Keratinocyte (primary cell): ENCODE measurements at regions not wholly inside any gene's neighbourhood (a gene's known extent, or its start where the extent isn't known, plus 50 kb on each side); places are given as distances from the start of the nearest gene placed in this dataset.

ENCODE experiments used
- EZH2 ChIP-seq: IDR thresholded peaks from one replicate; pipeline ENCODE4 v1.6.1; 2012; ENCODE audit warnings: inconsistent platforms, mild to moderate bottlenecking, low read length, moderate library complexity
- TF ChIP-seq, protein P1 (sequence below), 3 experiments: IDR thresholded peaks in 1 of 3; conservative IDR thresholded peaks in 1 of 3; optimal IDR thresholded peaks in 1 of 3; 2 replicates in 2 of 3; 3 replicates in 1 of 3; pipeline versions ENCODE3 to v1.5.1; 2011; ENCODE audit warnings: low read length in 3 of 3, mild to moderate bottlenecking in 3 of 3, moderate library complexity in 2 of 3, control low read depth in 1 of 3, inconsistent platforms in 1 of 3; ENCODE audit not compliant: insufficient read depth in 2 of 3; ENCODE audit errors: extremely low read depth in 1 of 3

DNA sequence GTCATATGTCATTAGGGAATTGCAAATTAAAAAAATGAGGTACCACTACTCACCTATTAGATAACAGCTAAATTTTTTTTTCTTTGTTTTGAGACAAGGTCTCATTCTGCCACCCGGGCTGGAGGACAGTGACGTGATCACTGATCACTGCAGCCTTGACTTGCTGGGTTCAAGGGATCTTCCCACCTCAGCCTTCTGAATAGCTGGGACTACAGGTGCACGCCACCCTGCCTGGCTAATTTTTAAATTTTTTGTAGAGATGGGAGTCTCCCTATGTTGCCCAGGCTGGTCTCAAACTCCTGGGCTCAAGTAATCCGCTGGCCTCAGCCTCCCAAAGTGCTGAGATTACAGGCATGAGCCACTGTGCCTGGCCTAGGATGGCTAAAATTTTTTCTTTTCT is 57.1 kb upstream of the NCOA3 start:
- TF ChIP-seq, protein P1, sequence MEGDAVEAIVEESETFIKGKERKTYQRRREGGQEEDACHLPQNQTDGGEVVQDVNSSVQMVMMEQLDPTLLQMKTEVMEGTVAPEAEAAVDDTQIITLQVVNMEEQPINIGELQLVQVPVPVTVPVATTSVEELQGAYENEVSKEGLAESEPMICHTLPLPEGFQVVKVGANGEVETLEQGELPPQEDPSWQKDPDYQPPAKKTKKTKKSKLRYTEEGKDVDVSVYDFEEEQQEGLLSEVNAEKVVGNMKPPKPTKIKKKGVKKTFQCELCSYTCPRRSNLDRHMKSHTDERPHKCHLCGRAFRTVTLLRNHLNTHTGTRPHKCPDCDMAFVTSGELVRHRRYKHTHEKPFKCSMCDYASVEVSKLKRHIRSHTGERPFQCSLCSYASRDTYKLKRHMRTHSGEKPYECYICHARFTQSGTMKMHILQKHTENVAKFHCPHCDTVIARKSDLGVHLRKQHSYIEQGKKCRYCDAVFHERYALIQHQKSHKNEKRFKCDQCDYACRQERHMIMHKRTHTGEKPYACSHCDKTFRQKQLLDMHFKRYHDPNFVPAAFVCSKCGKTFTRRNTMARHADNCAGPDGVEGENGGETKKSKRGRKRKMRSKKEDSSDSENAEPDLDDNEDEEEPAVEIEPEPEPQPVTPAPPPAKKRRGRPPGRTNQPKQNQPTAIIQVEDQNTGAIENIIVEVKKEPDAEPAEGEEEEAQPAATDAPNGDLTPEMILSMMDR (optimal IDR thresholded peaks at IDR 0.05 in 1 of 3, IDR thresholded peaks at IDR 0.05 in 1 of 3, conservative IDR thresholded peaks at IDR 0.05 in 1 of 3; ENCODE audit: extremely low read depth in 1 of 3, insufficient read depth in 2 of 3, low read length in 3 of 3): no peak
- TF ChIP-seq EZH2: no peak
